Prostate gland (tissue), 2 donors: ENCODE measurements at regions not wholly inside any gene's neighbourhood (a gene's known extent, or its start where the extent isn't known, plus 50 kb on each side); places are given as distances from the start of the nearest gene placed in this dataset.

Experiments
- POLR2A ChIP-seq: fragments of 450-650 bp; IDR thresholded peaks from one replicate; pipeline ENCODE4 v1.6.1; 2016; ENCODE audit warnings: antibody characterized with exemption, mild to moderate bottlenecking
- TF ChIP-seq, protein P1 (sequence below), 4 experiments: fragments of 200-600 bp in 2 of 4; fragments of 450-650 bp in 2 of 4; sonication (generic) in 2 of 4; IDR thresholded peaks; 1 replicate in 3 of 4; 2 replicates in 1 of 4; pipeline ENCODE4 v1.5.1; 2016 to 2019; ENCODE audit warnings: antibody characterized with exemption in 4 of 4, mild to moderate bottlenecking in 2 of 4, moderate library complexity in 2 of 4

DNA sequence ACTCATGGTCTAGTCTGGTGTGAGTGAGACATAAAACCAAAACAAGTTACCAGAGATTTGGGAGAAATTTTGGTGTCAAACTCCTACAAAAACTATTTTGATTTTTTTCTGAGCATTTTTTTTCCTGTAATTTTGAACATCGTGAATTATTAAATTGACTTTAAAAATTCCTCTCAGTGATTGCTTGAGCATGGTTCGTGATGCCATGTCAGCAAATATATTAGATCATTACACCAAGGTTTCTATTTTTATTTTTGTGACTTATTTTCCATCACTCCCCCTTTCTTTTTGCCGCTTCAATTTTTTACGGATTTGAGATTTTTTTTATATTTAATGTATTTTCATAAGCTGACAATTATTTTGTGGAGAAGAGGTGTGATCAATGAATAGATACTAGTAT lies 613.9 kb upstream of the LRATD1 start:
- TF ChIP-seq, protein P1, sequence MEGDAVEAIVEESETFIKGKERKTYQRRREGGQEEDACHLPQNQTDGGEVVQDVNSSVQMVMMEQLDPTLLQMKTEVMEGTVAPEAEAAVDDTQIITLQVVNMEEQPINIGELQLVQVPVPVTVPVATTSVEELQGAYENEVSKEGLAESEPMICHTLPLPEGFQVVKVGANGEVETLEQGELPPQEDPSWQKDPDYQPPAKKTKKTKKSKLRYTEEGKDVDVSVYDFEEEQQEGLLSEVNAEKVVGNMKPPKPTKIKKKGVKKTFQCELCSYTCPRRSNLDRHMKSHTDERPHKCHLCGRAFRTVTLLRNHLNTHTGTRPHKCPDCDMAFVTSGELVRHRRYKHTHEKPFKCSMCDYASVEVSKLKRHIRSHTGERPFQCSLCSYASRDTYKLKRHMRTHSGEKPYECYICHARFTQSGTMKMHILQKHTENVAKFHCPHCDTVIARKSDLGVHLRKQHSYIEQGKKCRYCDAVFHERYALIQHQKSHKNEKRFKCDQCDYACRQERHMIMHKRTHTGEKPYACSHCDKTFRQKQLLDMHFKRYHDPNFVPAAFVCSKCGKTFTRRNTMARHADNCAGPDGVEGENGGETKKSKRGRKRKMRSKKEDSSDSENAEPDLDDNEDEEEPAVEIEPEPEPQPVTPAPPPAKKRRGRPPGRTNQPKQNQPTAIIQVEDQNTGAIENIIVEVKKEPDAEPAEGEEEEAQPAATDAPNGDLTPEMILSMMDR (IDR thresholded peaks at IDR 0.05): no peak
- TF ChIP-seq POLR2A: no peak
